Activated naive CD4-positive, alpha-beta T cell treated with anti-CD3 and anti-CD28 coated beads, Interleukin-2, amount 10 ng/mL, durations not matched to agents 7 days and 5 days (primary cell): ENCODE measurements at regions not wholly inside any gene's neighbourhood (a gene's known extent, or its start where the extent isn't known, plus 50 kb on each side); places are given as distances from the start of the nearest gene placed in this dataset.
"Not testable (repeated sequence)": the region's sequence is repeated elsewhere in the genome, so short reads cannot be mapped to it uniquely, and the experiment has no call there.

Experiments
- CTCF ChIA-PET: fragments of 350-600 bp; sonication (Branson Sonifier 250); formaldehyde crosslinking; loops from one replicate; lab custom pipeline; 2021; ENCODE audit warnings: antibody characterized with exemption; lab: Charles Lee
- DNase-seq: peaks from one replicate; pipeline ENCODE4 v3.0.0-alpha.2; 2020
- H3K27ac Mint-ChIP-seq: one replicate; pipeline ENCODE4 v1.8.0; 2021; ENCODE audit warnings: mild to moderate bottlenecking, moderate library complexity, mixed read lengths
- H3K27me3 Mint-ChIP-seq: one replicate; pipeline ENCODE4 v1.8.0; 2021; ENCODE audit warnings: mild to moderate bottlenecking, mixed read lengths
- H3K36me3 Mint-ChIP-seq: one replicate; pipeline ENCODE4 v1.8.0; 2021; ENCODE audit warnings: mixed read lengths
- H3K4me1 Mint-ChIP-seq: one replicate; pipeline ENCODE4 v1.8.0; 2021; ENCODE audit warnings: mixed read lengths
- H3K4me3 Mint-ChIP-seq: one replicate; pipeline ENCODE4 v1.8.0; 2021; ENCODE audit warnings: mild to moderate bottlenecking, moderate library complexity, mixed read lengths
- H3K9me3 Mint-ChIP-seq: one replicate; pipeline ENCODE4 v1.8.0; 2021; ENCODE audit warnings: mixed read lengths

- H3K27ac Mint-ChIP-seq: no peak overlapping the region
- CTCF ChIA-PET: interaction anchor here (0.9 to 1.9 kb wide), 3 partner anchors 11 to 70 kb away, joined by 3 to 5 read pairs (median 4); no protein-coding TSS in a partner anchor
- H3K9me3 Mint-ChIP-seq: no peaks in the 10 kb centered on the region
- DNase-seq: no peak
- no peak overlapping the region for H3K4me3 Mint-ChIP-seq
- no peaks in the 10 kb centered on the region for H3K36me3 Mint-ChIP-seq
- peaks cover 49% of the 10 kb centered on the region for H3K27me3 Mint-ChIP-seq
- peaks cover 9% of the 10 kb centered on the region for H3K4me1 Mint-ChIP-seq
These were observed 69.6 kb upstream of the ABCA1 start for GRCh38 chr9:104997536-104997935.

- Mint-ChIP-seq H3K27ac (no peak overlapping the region), H3K4me3 (no peak overlapping the region), H3K9me3 (no peaks in the 10 kb centered on the region), H3K36me3 (no peaks in the 10 kb centered on the region), H3K27me3 (peaks cover 43% of the 10 kb centered on the region), H3K4me1 (no peaks in the 10 kb centered on the region)
- CTCF ChIA-PET: interaction anchor here (1.9 kb wide), 1 partner anchor 72 kb away, joined by 5 read pairs; no protein-coding TSS in a partner anchor
- DNase-seq: no peak
These were observed 71.2 kb upstream of the ABCA1 start for GRCh38 chr9:104999136-104999535.

- H3K27ac Mint-ChIP-seq, H3K36me3 Mint-ChIP-seq, CTCF ChIA-PET, H3K4me1 Mint-ChIP-seq, H3K9me3 Mint-ChIP-seq, DNase-seq, H3K4me3 Mint-ChIP-seq: not testable (repeated sequence)
- peaks cover 36% of the 10 kb centered on the region for H3K27me3 Mint-ChIP-seq
These were observed 72.6 kb upstream of the ABCA1 start for GRCh38 chr9:105000529-105000928.

DNA sequence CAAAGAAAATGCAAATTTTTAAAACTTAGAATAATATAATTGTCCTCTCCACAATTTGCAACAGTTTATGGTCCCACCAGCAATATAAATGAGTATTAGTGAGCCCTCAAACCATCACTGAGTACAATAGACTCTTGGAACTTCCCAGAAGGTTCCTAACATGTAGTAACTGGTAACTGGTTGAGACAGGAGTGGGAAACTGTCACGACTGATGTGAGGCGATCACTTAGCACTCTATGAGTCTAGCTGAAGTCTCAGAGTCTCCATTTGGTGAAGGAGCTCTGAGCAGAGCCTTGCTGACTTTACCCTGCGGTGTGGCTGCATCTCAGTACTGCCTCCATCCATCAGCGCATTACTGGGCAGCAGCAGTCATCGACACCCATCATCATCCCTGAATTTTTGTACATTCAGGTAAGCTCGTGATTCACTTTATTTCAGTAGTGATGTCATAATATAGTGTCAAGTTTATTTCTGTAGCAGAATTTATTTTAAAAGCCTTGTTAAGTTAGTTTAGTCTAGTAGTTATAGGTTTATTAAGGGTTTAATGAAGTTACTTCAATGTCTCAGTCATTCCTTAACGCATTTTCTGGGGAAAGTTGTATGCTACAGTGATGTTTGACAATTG, 76.6 kb upstream of the ABCA1 start:
- Mint-ChIP-seq H3K4me1 (no peaks in the 10 kb centered on the region), H3K36me3 (no peaks in the 10 kb centered on the region), H3K4me3 (no peak overlapping the region), H3K27ac (no peak overlapping the region), H3K9me3 (no peaks in the 10 kb centered on the region), H3K27me3 (peaks cover 21% of the 10 kb centered on the region)
- no peak for DNase-seq
- CTCF ChIA-PET: no interaction called here

GRCh38 chr9:105005186-105005585, 77.2 kb upstream of the ABCA1 start:
- Mint-ChIP-seq H3K27me3 (peaks cover 17% of the 10 kb centered on the region), H3K9me3 (no peaks in the 10 kb centered on the region), H3K4me3 (no peak overlapping the region), H3K27ac (no peak overlapping the region), H3K4me1 (no peaks in the 10 kb centered on the region), H3K36me3 (no peaks in the 10 kb centered on the region)
- CTCF ChIA-PET: no interaction called here
- DNase-seq: no peak

DNA sequence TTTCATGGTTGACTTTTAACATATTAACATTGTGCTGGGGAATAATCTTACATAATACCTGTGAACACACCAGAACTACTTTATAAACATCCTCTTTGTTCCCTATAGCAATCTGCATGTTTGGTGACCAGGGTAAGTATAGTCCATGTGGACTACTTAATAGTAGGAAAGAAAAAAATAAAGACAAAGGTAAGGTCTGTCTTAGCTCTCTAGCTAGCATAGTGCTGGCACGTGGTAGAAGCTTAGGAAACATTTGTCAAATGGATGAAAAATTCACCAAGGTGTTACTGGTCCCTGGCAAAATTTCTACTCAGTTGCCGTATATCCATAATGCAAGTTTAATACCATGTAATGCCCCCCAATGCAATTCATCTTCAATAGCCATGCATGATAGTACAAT, 78.6 kb upstream of the ABCA1 start:
- Mint-ChIP-seq H3K36me3 (no peaks in the 10 kb centered on the region), H3K27ac (no peak overlapping the region)

GRCh38 chr9:105007143-105007542, 79.2 kb upstream of the ABCA1 start:
- Mint-ChIP-seq H3K9me3 (no peaks in the 10 kb centered on the region), H3K4me1 (no peaks in the 10 kb centered on the region), H3K27me3 (peaks cover 13% of the 10 kb centered on the region), H3K27ac (no peak overlapping the region), H3K36me3 (no peaks in the 10 kb centered on the region), H3K4me3 (no peak overlapping the region)
- CTCF ChIA-PET: interaction anchor here (1.1 kb wide), 1 partner anchor 81 kb away, joined by 3 read pairs; no protein-coding TSS in a partner anchor
- DNase-seq: no peak

More for the DNA sequence above, 78.6 kb upstream of the ABCA1 start:
- CTCF ChIA-PET: interaction anchor here (1.1 kb wide), 1 partner anchor 80 kb away, joined by 3 read pairs; no protein-coding TSS in a partner anchor
- DNase-seq: no peak
- Mint-ChIP-seq H3K4me1 (no peaks in the 10 kb centered on the region), H3K4me3 (no peak overlapping the region), H3K9me3 (no peaks in the 10 kb centered on the region), H3K27me3 (peaks cover 13% of the 10 kb centered on the region)

DNA sequence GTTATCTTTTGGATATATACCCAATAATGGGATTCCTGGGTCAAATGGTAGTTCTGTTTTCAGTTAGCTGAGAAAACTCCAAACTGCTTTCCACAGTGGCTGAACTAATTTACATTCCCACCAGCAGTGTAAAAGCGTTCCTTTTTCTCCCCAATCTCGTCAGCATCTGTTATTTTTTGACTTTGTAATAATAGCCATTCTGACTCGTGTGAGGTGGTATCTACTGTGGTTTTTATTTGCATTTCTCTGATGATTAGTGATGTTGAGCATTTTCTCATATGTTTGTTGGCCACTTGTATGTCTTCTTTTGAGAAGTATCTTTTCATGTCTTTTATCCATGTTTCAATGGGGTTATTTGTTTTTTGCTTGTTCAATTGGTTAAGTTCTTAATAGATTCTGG, 82.1 kb upstream of the ABCA1 start:
- peaks cover 12% of the 10 kb centered on the region for H3K27me3 Mint-ChIP-seq
- H3K9me3 Mint-ChIP-seq, DNase-seq, H3K4me1 Mint-ChIP-seq, H3K4me3 Mint-ChIP-seq, H3K36me3 Mint-ChIP-seq, H3K27ac Mint-ChIP-seq, CTCF ChIA-PET: not testable (repeated sequence)

DNA sequence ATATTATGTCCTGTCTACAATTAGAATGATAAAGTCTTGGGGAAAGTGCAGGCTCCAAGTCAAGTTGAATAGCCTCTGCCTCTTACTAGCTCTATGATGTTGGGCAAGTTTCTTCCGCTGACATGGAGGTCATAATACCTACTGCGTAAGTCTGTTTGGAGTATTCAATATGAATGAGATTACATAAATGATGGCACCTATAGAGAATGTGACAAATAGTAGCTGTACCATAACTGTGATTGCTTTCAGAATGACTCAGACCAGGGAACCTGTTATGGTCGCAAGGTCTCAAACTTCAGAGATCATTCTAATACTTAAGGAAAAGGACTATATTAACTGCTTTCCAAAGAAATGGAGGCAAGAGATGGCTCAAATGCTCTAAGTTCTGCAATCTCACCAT, 94.0 kb upstream of the ABCA1 start:
- Mint-ChIP-seq H3K9me3 (no peaks in the 10 kb centered on the region), H3K27ac (no peak overlapping the region), H3K27me3 (peaks cover 6% of the 10 kb centered on the region), H3K4me1 (no peaks in the 10 kb centered on the region), H3K36me3 (no peaks in the 10 kb centered on the region), H3K4me3 (no peak overlapping the region)
- CTCF ChIA-PET: no interaction called here
- DNase-seq: no peak

DNA sequence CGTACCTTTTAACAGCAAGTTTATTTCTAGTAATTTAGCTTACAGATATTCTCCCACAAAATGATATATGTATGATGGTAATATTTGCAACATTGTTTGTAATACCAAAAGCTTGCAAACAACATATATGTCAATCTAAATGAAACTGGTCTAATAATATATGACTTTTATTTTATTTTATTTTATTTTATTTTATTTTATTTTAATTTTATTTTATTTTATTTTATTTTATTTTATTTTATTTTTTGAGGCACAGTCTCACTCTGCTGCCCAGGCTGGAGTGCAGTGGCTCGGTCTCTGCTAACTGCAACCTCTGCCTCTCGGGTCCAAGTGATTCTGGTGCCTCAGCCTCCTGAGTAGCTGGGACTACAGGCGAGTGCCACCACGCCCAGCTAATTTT, 94.6 kb upstream of the ABCA1 start:
- H3K9me3 Mint-ChIP-seq, H3K27ac Mint-ChIP-seq, CTCF ChIA-PET, H3K4me1 Mint-ChIP-seq, DNase-seq, H3K36me3 Mint-ChIP-seq, H3K27me3 Mint-ChIP-seq, H3K4me3 Mint-ChIP-seq: not testable (repeated sequence)

DNA sequence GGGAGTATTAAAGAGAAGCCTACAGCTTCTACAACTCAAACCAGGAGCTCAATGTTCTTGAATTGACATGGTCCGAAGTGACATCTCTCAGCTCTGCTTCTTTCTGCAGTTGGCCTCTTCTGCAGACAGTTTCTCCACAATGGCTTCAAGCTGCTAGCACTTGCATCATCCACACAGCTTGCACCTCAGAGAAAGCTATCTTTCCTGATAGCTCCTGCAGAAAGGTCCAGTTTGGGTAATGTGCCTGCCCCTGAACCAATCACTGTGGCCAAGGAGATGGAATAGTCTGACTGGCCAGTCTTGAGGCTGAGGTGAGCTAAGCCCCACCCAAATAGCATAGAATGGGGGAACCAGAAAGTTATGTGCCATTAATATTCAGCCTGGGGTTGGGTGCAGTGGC, 95.8 kb upstream of the ABCA1 start:
- Mint-ChIP-seq H3K27me3 (peaks cover 6% of the 10 kb centered on the region), H3K9me3 (no peaks in the 10 kb centered on the region), H3K4me1 (no peaks in the 10 kb centered on the region), H3K4me3 (no peak overlapping the region), H3K27ac (no peak overlapping the region), H3K36me3 (no peaks in the 10 kb centered on the region)
- CTCF ChIA-PET: no interaction called here
- DNase-seq: no peak

DNA sequence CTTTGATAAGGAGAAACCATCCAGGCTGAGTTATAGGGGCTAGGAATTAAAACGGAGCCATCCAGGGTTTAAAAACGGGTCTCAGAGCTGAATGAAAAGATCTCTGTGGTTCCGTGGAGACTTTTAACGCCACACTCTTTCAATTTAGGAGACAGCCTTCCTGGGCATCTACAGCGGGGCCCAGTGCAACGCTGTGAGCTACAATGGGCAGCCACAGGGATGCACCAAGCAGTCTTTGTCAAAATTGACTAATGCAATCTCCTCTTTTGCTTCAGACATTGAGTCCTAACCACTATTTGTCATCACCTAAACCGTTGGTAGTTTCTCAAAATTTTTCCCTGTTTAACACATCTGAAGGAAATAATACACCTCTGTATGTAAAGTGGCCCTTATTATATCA, 96.6 kb upstream of the ABCA1 start:
- Mint-ChIP-seq H3K36me3 (no peaks in the 10 kb centered on the region), H3K4me3 (no peak overlapping the region), H3K27me3 (peaks cover 6% of the 10 kb centered on the region), H3K27ac (no peak overlapping the region), H3K4me1 (no peaks in the 10 kb centered on the region), H3K9me3 (no peaks in the 10 kb centered on the region)
- CTCF ChIA-PET: no interaction called here
- no peak for DNase-seq

GRCh38 chr9:105026451-105026850, 98.5 kb upstream of the ABCA1 start:
- H3K4me1 Mint-ChIP-seq: no peaks in the 10 kb centered on the region
- H3K27ac Mint-ChIP-seq: no peak overlapping the region
- H3K36me3 Mint-ChIP-seq: no peaks in the 10 kb centered on the region
- H3K9me3 Mint-ChIP-seq: no peaks in the 10 kb centered on the region
- H3K4me3 Mint-ChIP-seq: no peak overlapping the region
- CTCF ChIA-PET: no interaction called here
- H3K27me3 Mint-ChIP-seq: peaks cover 6% of the 10 kb centered on the region
- DNase-seq: no peak

- no peak overlapping the region for H3K4me3 Mint-ChIP-seq
- no peak for DNase-seq
- H3K27me3 Mint-ChIP-seq: peaks cover 6% of the 10 kb centered on the region
- no peaks in the 10 kb centered on the region for H3K4me1 Mint-ChIP-seq
- no peaks in the 10 kb centered on the region for H3K36me3 Mint-ChIP-seq
- no peaks in the 10 kb centered on the region for H3K9me3 Mint-ChIP-seq
- CTCF ChIA-PET: no interaction called here
- no peak overlapping the region for H3K27ac Mint-ChIP-seq
These were observed 99.1 kb upstream of the ABCA1 start for GRCh38 chr9:105027084-105027483.

DNA sequence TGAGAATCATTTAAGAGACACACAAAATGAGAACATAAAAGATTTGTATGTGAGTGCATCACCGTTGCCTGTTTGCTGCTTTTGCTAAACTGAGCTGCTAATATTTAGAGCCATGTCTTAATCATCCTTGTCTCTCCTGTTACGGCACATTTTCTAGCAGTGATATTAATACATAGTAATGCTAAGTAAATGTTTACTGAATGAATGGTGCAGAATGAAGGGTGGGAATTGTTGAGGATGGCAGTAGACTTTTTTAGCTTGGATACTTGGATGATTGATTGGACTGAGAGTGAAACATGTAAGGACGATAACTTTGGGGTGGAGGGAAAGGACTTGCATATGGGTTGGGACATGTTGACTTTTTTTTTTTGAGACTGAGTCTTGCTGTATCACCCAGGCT, 102.3 kb upstream of the ABCA1 start:
- H3K4me3 Mint-ChIP-seq: no peak overlapping the region

More for the DNA sequence above, 102.3 kb upstream of the ABCA1 start:
- peaks cover 2% of the 10 kb centered on the region for H3K36me3 Mint-ChIP-seq
- H3K27ac Mint-ChIP-seq: no peak overlapping the region
- H3K4me1 Mint-ChIP-seq: no peaks in the 10 kb centered on the region
- DNase-seq: no peak
- H3K27me3 Mint-ChIP-seq: no peaks in the 10 kb centered on the region
- H3K9me3 Mint-ChIP-seq: peaks cover 8% of the 10 kb centered on the region
- CTCF ChIA-PET: interaction anchor here (1.2 kb wide), 1 partner anchor 14 kb away, joined by 4 read pairs; no protein-coding TSS in a partner anchor
